T-helper 17 cell (primary cell): ENCODE measurements at regions not wholly inside any gene's neighbourhood (a gene's known extent, or its start where the extent isn't known, plus 50 kb on each side); places are given as distances from the start of the nearest gene placed in this dataset.

Experiments
- ATAC-seq: fragments of 150-1000 bp; cut with Tn5 transposase; 2 replicates; pipeline ENCODE4 v1.10.0; 2021; ENCODE audit warnings: mild to moderate bottlenecking, moderate library complexity
- DNase-seq, 3 donors: peaks; one replicate each; pipeline versions ENCODE4 v3.0.0 to v3.0.0-alpha.2; 2020 to 2021
- H3K9me3 ChIP-seq: one replicate; pipeline ENCODE4 v1.7.0; 2013; ENCODE audit warnings: low read length, mild to moderate bottlenecking; ENCODE audit not compliant: control insufficient read depth, poor library complexity, severe bottlenecking
- H3K27ac Mint-ChIP-seq: one replicate; pipeline ENCODE4 v1.8.0; 2022; ENCODE audit warnings: mild to moderate bottlenecking, moderate library complexity, mixed read lengths
- H3K27me3 Mint-ChIP-seq: one replicate; pipeline ENCODE4 v1.8.0; 2022; ENCODE audit warnings: mixed read lengths
- H3K36me3 Mint-ChIP-seq: one replicate; pipeline ENCODE4 v1.8.0; 2022; ENCODE audit warnings: low read depth, mixed read lengths
- H3K4me1 Mint-ChIP-seq: one replicate; pipeline ENCODE4 v1.8.0; 2022; ENCODE audit warnings: mild to moderate bottlenecking, mixed read lengths
- H3K4me3 Mint-ChIP-seq: one replicate; pipeline ENCODE4 v1.8.0; 2022; ENCODE audit warnings: mild to moderate bottlenecking, moderate library complexity, mixed read lengths

- ATAC-seq (no peak), DNase-seq (no peak)
- no peaks in the 10 kb centered on the region for H3K27me3 Mint-ChIP-seq
- no peaks in the 10 kb centered on the region for H3K9me3 ChIP-seq
- H3K36me3 Mint-ChIP-seq: no peaks in the 10 kb centered on the region
- H3K4me3 Mint-ChIP-seq: no peak overlapping the region
- H3K27ac Mint-ChIP-seq: no peak overlapping the region
- peaks cover 6% of the 10 kb centered on the region for H3K4me1 Mint-ChIP-seq
Observed at GRCh38 chr11:11220786-11221185, 132.3 kb downstream of the CSNK2A3 start.

GRCh38 chr11:11218629-11218986 lies 134.4 kb downstream of the CSNK2A3 start:
- no peaks in the 10 kb centered on the region for H3K9me3 ChIP-seq
- Mint-ChIP-seq H3K4me1 (peaks cover 6% of the 10 kb centered on the region), H3K36me3 (no peaks in the 10 kb centered on the region), H3K27ac (no peak overlapping the region), H3K27me3 (no peaks in the 10 kb centered on the region), H3K4me3 (no peak overlapping the region)
- no peak for ATAC-seq
- no peak for DNase-seq

- H3K36me3 Mint-ChIP-seq: no peaks in the 10 kb centered on the region
- H3K4me1 Mint-ChIP-seq: peaks cover 9% of the 10 kb centered on the region
- H3K4me3 Mint-ChIP-seq: no peak overlapping the region
- ATAC-seq (no peak), DNase-seq (no peak)
- no peaks in the 10 kb centered on the region for H3K9me3 ChIP-seq
- no peaks in the 10 kb centered on the region for H3K27me3 Mint-ChIP-seq
- no peak overlapping the region for H3K27ac Mint-ChIP-seq
Observed at GRCh38 chr11:11217929-11218628, 135.0 kb downstream of the CSNK2A3 start.

- Mint-ChIP-seq H3K36me3 (no peaks in the 10 kb centered on the region), H3K27ac (no peak overlapping the region), H3K4me1 (peaks cover 9% of the 10 kb centered on the region), H3K4me3 (no peak overlapping the region), H3K27me3 (no peaks in the 10 kb centered on the region)
- H3K9me3 ChIP-seq: no peaks in the 10 kb centered on the region
- no peak for DNase-seq
- ATAC-seq: no peak
Observed at GRCh38 chr11:11217289-11217928, 135.6 kb downstream of the CSNK2A3 start.

GRCh38 chr11:11215944-11216343 lies 137.1 kb downstream of the CSNK2A3 start:
- Mint-ChIP-seq H3K27ac (no peak overlapping the region), H3K36me3 (no peaks in the 10 kb centered on the region), H3K4me3 (no peak overlapping the region), H3K27me3 (no peaks in the 10 kb centered on the region), H3K4me1 (peaks cover 9% of the 10 kb centered on the region)
- ATAC-seq (no peak), DNase-seq (no peak)
- H3K9me3 ChIP-seq: no peaks in the 10 kb centered on the region

- ATAC-seq (no peak), DNase-seq (no peak)
- H3K27me3 Mint-ChIP-seq: no peaks in the 10 kb centered on the region
- H3K4me1 Mint-ChIP-seq: peaks cover 7% of the 10 kb centered on the region
- H3K27ac Mint-ChIP-seq: no peak overlapping the region
- no peaks in the 10 kb centered on the region for H3K9me3 ChIP-seq
- no peak overlapping the region for H3K4me3 Mint-ChIP-seq
- H3K36me3 Mint-ChIP-seq: no peaks in the 10 kb centered on the region
Observed at GRCh38 chr11:11215058-11215815, 137.8 kb downstream of the CSNK2A3 start.

- peaks cover 3% of the 10 kb centered on the region for H3K4me1 Mint-ChIP-seq
Observed at GRCh38 chr11:11213117-11213516, 139.9 kb downstream of the CSNK2A3 start.

GRCh38 chr11:11211888-11212287 lies 141.2 kb downstream of the CSNK2A3 start:
- Mint-ChIP-seq H3K4me1 (peaks cover 3% of the 10 kb centered on the region), H3K4me3 (no peak overlapping the region), H3K27me3 (peaks cover 18% of the 10 kb centered on the region), H3K36me3 (no peaks in the 10 kb centered on the region), H3K27ac (no peak overlapping the region)
- no peaks in the 10 kb centered on the region for H3K9me3 ChIP-seq
- ATAC-seq (no peak), DNase-seq (no peak)

More at GRCh38 chr11:11213117-11213516, 139.9 kb downstream of the CSNK2A3 start:
- Mint-ChIP-seq H3K4me3 (no peak overlapping the region), H3K36me3 (no peaks in the 10 kb centered on the region), H3K27ac (no peak overlapping the region), H3K27me3 (peaks cover 10% of the 10 kb centered on the region)
- ATAC-seq (no peak), DNase-seq (no peak)
- no peaks in the 10 kb centered on the region for H3K9me3 ChIP-seq

GRCh38 chr11:11211186-11211585 lies 141.9 kb downstream of the CSNK2A3 start:
- no peaks in the 10 kb centered on the region for H3K36me3 Mint-ChIP-seq
- ATAC-seq: no peak
- no peaks in the 10 kb centered on the region for H3K9me3 ChIP-seq
- H3K27me3 Mint-ChIP-seq: peaks cover 22% of the 10 kb centered on the region
- peaks cover 3% of the 10 kb centered on the region for H3K4me1 Mint-ChIP-seq
- no peak overlapping the region for H3K4me3 Mint-ChIP-seq
- H3K27ac Mint-ChIP-seq: no peak overlapping the region
- DNase-seq: no peak

- H3K27ac Mint-ChIP-seq: no peak overlapping the region
- H3K36me3 Mint-ChIP-seq: no peaks in the 10 kb centered on the region
- H3K4me1 Mint-ChIP-seq: peaks cover 3% of the 10 kb centered on the region
- no peaks in the 10 kb centered on the region for H3K9me3 ChIP-seq
- no peak for DNase-seq
- peaks cover 22% of the 10 kb centered on the region for H3K27me3 Mint-ChIP-seq
- ATAC-seq: no peak
- H3K4me3 Mint-ChIP-seq: no peak overlapping the region
Observed at GRCh38 chr11:11210446-11210845, 142.6 kb downstream of the CSNK2A3 start.

- Mint-ChIP-seq H3K36me3 (no peaks in the 10 kb centered on the region), H3K27me3 (peaks cover 22% of the 10 kb centered on the region), H3K27ac (no peak overlapping the region), H3K4me1 (peaks cover 3% of the 10 kb centered on the region), H3K4me3 (no peak overlapping the region)
- H3K9me3 ChIP-seq: no peaks in the 10 kb centered on the region
- ATAC-seq: no peak
- DNase-seq: no peak
Observed at GRCh38 chr11:11209967-11210366, 143.1 kb downstream of the CSNK2A3 start.

- peak overlapping the region; percentile 36 for H3K4me3 Mint-ChIP-seq
- H3K4me1 Mint-ChIP-seq: peaks cover 6% of the 10 kb centered on the region
- peaks cover 27% of the 10 kb centered on the region for H3K27me3 Mint-ChIP-seq
- ATAC-seq (no peak), DNase-seq (no peak)
- no peak overlapping the region for H3K27ac Mint-ChIP-seq
- no peaks in the 10 kb centered on the region for H3K9me3 ChIP-seq
- H3K36me3 Mint-ChIP-seq: peaks cover 2% of the 10 kb centered on the region
Observed at GRCh38 chr11:11208994-11209393, 144.1 kb downstream of the CSNK2A3 start.

- peaks cover 27% of the 10 kb centered on the region for H3K27me3 Mint-ChIP-seq
- no peak for DNase-seq
- peaks cover 3% of the 10 kb centered on the region for H3K4me1 Mint-ChIP-seq
- no peak for ATAC-seq
- no peaks in the 10 kb centered on the region for H3K9me3 ChIP-seq
- H3K4me3 Mint-ChIP-seq: no peak overlapping the region
- no peak overlapping the region for H3K27ac Mint-ChIP-seq
- peaks cover 2% of the 10 kb centered on the region for H3K36me3 Mint-ChIP-seq
Observed at GRCh38 chr11:11207428-11207827, 145.6 kb downstream of the CSNK2A3 start.
